ENCODE measurements at regions not wholly inside any gene's neighbourhood (a gene's known extent, or its start where the extent isn't known, plus 50 kb on each side); places are given as distances from the start of the nearest gene placed in this dataset.

GRCh38 chr2:199136242-199136641 lies 321.5 kb downstream of the SATB2 start:
- no peak for TF ChIP-seq GATA2 (IDR thresholded peaks at IDR 0.05; ENCODE audit: insufficient read depth, insufficient read length, low read depth, low read length)
- TF ChIP-seq, protein P1, sequence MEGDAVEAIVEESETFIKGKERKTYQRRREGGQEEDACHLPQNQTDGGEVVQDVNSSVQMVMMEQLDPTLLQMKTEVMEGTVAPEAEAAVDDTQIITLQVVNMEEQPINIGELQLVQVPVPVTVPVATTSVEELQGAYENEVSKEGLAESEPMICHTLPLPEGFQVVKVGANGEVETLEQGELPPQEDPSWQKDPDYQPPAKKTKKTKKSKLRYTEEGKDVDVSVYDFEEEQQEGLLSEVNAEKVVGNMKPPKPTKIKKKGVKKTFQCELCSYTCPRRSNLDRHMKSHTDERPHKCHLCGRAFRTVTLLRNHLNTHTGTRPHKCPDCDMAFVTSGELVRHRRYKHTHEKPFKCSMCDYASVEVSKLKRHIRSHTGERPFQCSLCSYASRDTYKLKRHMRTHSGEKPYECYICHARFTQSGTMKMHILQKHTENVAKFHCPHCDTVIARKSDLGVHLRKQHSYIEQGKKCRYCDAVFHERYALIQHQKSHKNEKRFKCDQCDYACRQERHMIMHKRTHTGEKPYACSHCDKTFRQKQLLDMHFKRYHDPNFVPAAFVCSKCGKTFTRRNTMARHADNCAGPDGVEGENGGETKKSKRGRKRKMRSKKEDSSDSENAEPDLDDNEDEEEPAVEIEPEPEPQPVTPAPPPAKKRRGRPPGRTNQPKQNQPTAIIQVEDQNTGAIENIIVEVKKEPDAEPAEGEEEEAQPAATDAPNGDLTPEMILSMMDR (IDR thresholded peaks at IDR 0.05; ENCODE audit: extremely low read depth in 1 of 2, insufficient read depth in 1 of 2, low read depth in 1 of 2, low read length in 2 of 2) = no peak
- no peak for TF ChIP-seq POLR2AphosphoS5 (IDR thresholded peaks at IDR 0.05; ENCODE audit: insufficient read depth, low read depth, low read length)
- no peak for TF ChIP-seq MAX (IDR thresholded peaks at IDR 0.05; ENCODE audit: insufficient read depth, insufficient read length)
- no peak for TF ChIP-seq POLR2A (IDR thresholded peaks at IDR 0.05; ENCODE audit: low read depth, low read length)
- TF ChIP-seq FOS (IDR thresholded peaks at IDR 0.05; ENCODE audit: borderline replicate concordance, insufficient read depth, low read length) = no peak
- no peak for TF ChIP-seq JUN (IDR thresholded peaks at IDR 0.05; ENCODE audit: borderline replicate concordance, insufficient read depth, insufficient read length, low read depth)
- TF ChIP-seq EZH2 (IDR thresholded peaks at IDR 0.05; ENCODE audit: borderline replicate concordance, low read depth, low read length, severe bottlenecking) = no peak
- no peak for TF ChIP-seq MYC (IDR thresholded peaks at IDR 0.05; ENCODE audit: low read depth, low read length)
- intact Hi-C loops (cut with micrococcal nuclease) = no loop called here

More at GRCh38 chr2:199136242-199136641, 321.5 kb downstream of the SATB2 start:
- DNase-seq (ENCODE audit: low read depth, low spot score) (no peak), FAIRE-seq (no peak)
- Histone ChIP-seq H3K27ac (ENCODE audit: insufficient read depth, low read depth, low read length) (no peak overlapping the region), H3K79me2 (ENCODE audit: control insufficient read depth, insufficient read depth, low read length) (no peaks in the 10 kb centered on the region), H3K9ac (replicated peaks; ENCODE audit: extremely low read depth, insufficient read depth, low read length) (no peak overlapping the region), H2AFZ (ENCODE audit: low read depth, low read length) (no peak overlapping the region), H3K4me3 (replicated peaks in 1 of 3; ENCODE audit: insufficient read depth in 1 of 3, low read depth in 1 of 3, low read length in 3 of 3) (no peak overlapping the region), H3K36me3 (ENCODE audit: control insufficient read depth in 2 of 2, extremely low read depth in 1 of 2, insufficient read depth in 2 of 2, low read length in 2 of 2) (no peaks in the 10 kb centered on the region), H3K9me1 (replicated peaks; ENCODE audit: control insufficient read depth, extremely low read depth, insufficient read depth, low read length) (no peaks in the 10 kb centered on the region), H3K4me2 (ENCODE audit: insufficient read depth, low read length) (no peak overlapping the region), H3K4me1 (ENCODE audit: control insufficient read depth, extremely low read depth, insufficient read depth, low read length) (no peaks in the 10 kb centered on the region), H3K27me3 (ENCODE audit: control insufficient read depth in 2 of 2, insufficient read depth in 2 of 2, low read length in 2 of 2) (no peaks in the 10 kb centered on the region), H4K20me1 (replicated peaks; ENCODE audit: control insufficient read depth, extremely low read depth, insufficient read depth, low read length) (no peaks in the 10 kb centered on the region), H3K9me3 (replicated peaks; ENCODE audit: control insufficient read depth, insufficient read depth, low read length) (peaks cover 1% of the 10 kb centered on the region)
- no TSS peak for BruUV-seq (replicated peaks)
- POLR2A ChIA-PET = no interaction called here
- CTCF ChIA-PET = no interaction called here
- dilution Hi-C loops (cut with MboI; ENCODE audit: extremely low pct_ligation_motif_present, low sequenced_read_pairs) = no loop called here
